Astrocyte (in vitro differentiated cells and primary cell): ENCODE measurements at regions not wholly inside any gene's neighbourhood (a gene's known extent, or its start where the extent isn't known, plus 50 kb on each side); places are given as distances from the start of the nearest gene placed in this dataset.

Experiments
- EZH2 ChIP-seq: IDR thresholded peaks from 2 replicates; pipeline ENCODE4 v1.6.1; 2012; ENCODE audit warnings: mild to moderate bottlenecking, low read length, inconsistent platforms; ENCODE audit not compliant: insufficient read depth
- TF ChIP-seq, protein P1 (sequence below): IDR thresholded peaks from 2 replicates; pipeline ENCODE4 v1.5.1; 2011; ENCODE audit warnings: low read depth, mild to moderate bottlenecking, inconsistent platforms, low read length, moderate library complexity; ENCODE audit not compliant: insufficient read depth

GRCh38 chr3:153110041-153110440, 52.0 kb upstream of the RAP2B start:
- TF ChIP-seq, protein P1, sequence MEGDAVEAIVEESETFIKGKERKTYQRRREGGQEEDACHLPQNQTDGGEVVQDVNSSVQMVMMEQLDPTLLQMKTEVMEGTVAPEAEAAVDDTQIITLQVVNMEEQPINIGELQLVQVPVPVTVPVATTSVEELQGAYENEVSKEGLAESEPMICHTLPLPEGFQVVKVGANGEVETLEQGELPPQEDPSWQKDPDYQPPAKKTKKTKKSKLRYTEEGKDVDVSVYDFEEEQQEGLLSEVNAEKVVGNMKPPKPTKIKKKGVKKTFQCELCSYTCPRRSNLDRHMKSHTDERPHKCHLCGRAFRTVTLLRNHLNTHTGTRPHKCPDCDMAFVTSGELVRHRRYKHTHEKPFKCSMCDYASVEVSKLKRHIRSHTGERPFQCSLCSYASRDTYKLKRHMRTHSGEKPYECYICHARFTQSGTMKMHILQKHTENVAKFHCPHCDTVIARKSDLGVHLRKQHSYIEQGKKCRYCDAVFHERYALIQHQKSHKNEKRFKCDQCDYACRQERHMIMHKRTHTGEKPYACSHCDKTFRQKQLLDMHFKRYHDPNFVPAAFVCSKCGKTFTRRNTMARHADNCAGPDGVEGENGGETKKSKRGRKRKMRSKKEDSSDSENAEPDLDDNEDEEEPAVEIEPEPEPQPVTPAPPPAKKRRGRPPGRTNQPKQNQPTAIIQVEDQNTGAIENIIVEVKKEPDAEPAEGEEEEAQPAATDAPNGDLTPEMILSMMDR = no peak
- TF ChIP-seq EZH2 = no peak
